Endothelial cell of umbilical vein (primary cell): ENCODE measurements at regions not wholly inside any gene's neighbourhood (a gene's known extent, or its start where the extent isn't known, plus 50 kb on each side); places are given as distances from the start of the nearest gene placed in this dataset.

ENCODE experiments used
- BruUV-seq: library from RNA; stranded (reverse); fragments of 400-500 nt; replicated peaks from 2 replicates; lab custom pipeline; 2021; lab: Mats Ljungman, UMichigan
- CTCF ChIA-PET: fragments of 300-600, 350-600 bp; sonication (Branson Sonifier 250); formaldehyde crosslinking; loops from one replicate; lab custom pipeline; 2021; ENCODE audit warnings: antibody characterized with exemption, inconsistent platforms; lab: Charles Lee
- POLR2A ChIA-PET: fragments of 300-600, 350-600 bp; sonication (Branson Sonifier 250); formaldehyde crosslinking; loops from one replicate; lab custom pipeline; 2021; ENCODE audit warnings: antibody characterized with exemption, inconsistent platforms; lab: Charles Lee
- DNase-seq: peaks from one replicate; pipeline ENCODE4 v3.0.0-alpha.2; 2011; ENCODE audit warnings: low read depth, low spot score
- FAIRE-seq: peaks from 2 replicates; lab custom pipeline; 2011; peaks lifted over from hg19 to GRCh38; lab: Jason Lieb, UNC
- H2AFZ ChIP-seq: 2 replicates; pipeline ENCODE4 v1.6.0; 2012; ENCODE audit warnings: low read depth, low read length, control low read depth, inconsistent platforms
- H3K27ac ChIP-seq: 2 replicates; pipeline ENCODE4 v1.5.1; 2011; ENCODE audit warnings: low read depth, mild to moderate bottlenecking, control low read depth, low read length, moderate library complexity; ENCODE audit not compliant: insufficient read depth
- H3K27me3 ChIP-seq, 2 experiments: 2 replicates each; pipeline versions ENCODE4 v1.6.0 to v1.6.1; 2011; ENCODE audit warnings: low read length in 2 of 2, mixed read lengths in 1 of 2; ENCODE audit not compliant: control insufficient read depth in 2 of 2, insufficient read depth in 2 of 2
- H3K36me3 ChIP-seq, 2 experiments: 2 replicates in 1 of 2; 3 replicates in 1 of 2; pipeline ENCODE4 v1.5.1; 2011; ENCODE audit warnings: low read length in 2 of 2, mild to moderate bottlenecking in 1 of 2, moderate library complexity in 1 of 2; ENCODE audit not compliant: control insufficient read depth in 2 of 2, insufficient read depth in 2 of 2; ENCODE audit errors: extremely low read depth in 1 of 2
- H3K4me1 ChIP-seq: 3 replicates; pipeline ENCODE4 v1.5.1; 2011; ENCODE audit warnings: mild to moderate bottlenecking, low read length; ENCODE audit not compliant: control insufficient read depth, insufficient read depth; ENCODE audit errors: extremely low read depth
- H3K4me2 ChIP-seq: 2 replicates; pipeline ENCODE4 v1.6.1; 2011; ENCODE audit warnings: low read length, control low read depth, mixed read lengths; ENCODE audit not compliant: insufficient read depth
- H3K4me3 ChIP-seq, 3 experiments: fragments of 200-600 bp in 1 of 3; sonication (generic), shearing (Covaris generic) in 1 of 3; replicated peaks in 1 of 3; 2 replicates each; pipeline ENCODE4 v1.5.1; 2011 to 2016; ENCODE audit warnings: control low read depth in 3 of 3, low read length in 3 of 3, mild to moderate bottlenecking in 2 of 3, inconsistent platforms in 1 of 3, low read depth in 1 of 3, moderate library complexity in 1 of 3; ENCODE audit not compliant: insufficient read depth in 1 of 3
- H3K79me2 ChIP-seq: 2 replicates; pipeline ENCODE4 v1.6.0; 2012; ENCODE audit warnings: low read length, inconsistent platforms; ENCODE audit not compliant: control insufficient read depth, insufficient read depth
- H3K9ac ChIP-seq: replicated peaks from 2 replicates; pipeline ENCODE3; 2011; ENCODE audit warnings: low read length, control low read depth; ENCODE audit not compliant: insufficient read depth; ENCODE audit errors: extremely low read depth
- H3K9me1 ChIP-seq: replicated peaks from 3 replicates; pipeline ENCODE4 v1.6.0; 2011; ENCODE audit warnings: mild to moderate bottlenecking, low read length; ENCODE audit not compliant: control insufficient read depth, insufficient read depth; ENCODE audit errors: extremely low read depth
- H3K9me3 ChIP-seq: replicated peaks from 2 replicates; pipeline ENCODE4 v1.5.1; 2012; ENCODE audit warnings: low read length, inconsistent platforms; ENCODE audit not compliant: control insufficient read depth, insufficient read depth
- H4K20me1 ChIP-seq: replicated peaks from 2 replicates; pipeline ENCODE3; 2011; ENCODE audit warnings: mild to moderate bottlenecking, low read length; ENCODE audit not compliant: control insufficient read depth, insufficient read depth; ENCODE audit errors: extremely low read depth
- CTCF ChIP-seq, 2 donors: IDR thresholded peaks; 1 replicate in 1 of 2; 2 replicates in 1 of 2; pipeline ENCODE4 v1.5.1; 2011; ENCODE audit warnings: low read length in 2 of 2, mild to moderate bottlenecking in 2 of 2, moderate library complexity in 2 of 2, control low read depth in 1 of 2, inconsistent platforms in 1 of 2, low read depth in 1 of 2; ENCODE audit not compliant: insufficient read depth in 1 of 2; ENCODE audit errors: extremely low read depth in 1 of 2
- EZH2 ChIP-seq: IDR thresholded peaks from 2 replicates; pipeline ENCODE4 v1.6.1; 2012; ENCODE audit warnings: borderline replicate concordance, low read depth, mild to moderate bottlenecking, moderate library complexity, low read length, inconsistent platforms; ENCODE audit not compliant: severe bottlenecking
- FOS ChIP-seq: IDR thresholded peaks from 2 replicates; pipeline ENCODE4 v1.6.1; 2011; ENCODE audit warnings: mild to moderate bottlenecking, low read length, moderate library complexity, borderline replicate concordance; ENCODE audit not compliant: insufficient read depth
- GATA2 ChIP-seq: IDR thresholded peaks from 2 replicates; pipeline ENCODE4 v1.7.0; 2011; ENCODE audit warnings: low read depth, mild to moderate bottlenecking, moderate library complexity, mixed read lengths, low read length; ENCODE audit not compliant: insufficient read length, insufficient read depth
- JUN ChIP-seq: IDR thresholded peaks from 2 replicates; pipeline ENCODE4 v1.6.1; 2011; ENCODE audit warnings: borderline replicate concordance, low read depth; ENCODE audit not compliant: insufficient read length, insufficient read depth
- MAX ChIP-seq: IDR thresholded peaks from 2 replicates; pipeline ENCODE4 v1.6.1; 2011; ENCODE audit not compliant: insufficient read depth, insufficient read length
- MYC ChIP-seq: IDR thresholded peaks from one replicate; pipeline ENCODE4 v1.6.1; 2011; ENCODE audit warnings: mild to moderate bottlenecking, low read depth, low read length
- POLR2A ChIP-seq: IDR thresholded peaks from 2 replicates; pipeline ENCODE4 v1.6.1; 2012; ENCODE audit warnings: low read depth, mild to moderate bottlenecking, control low read depth, low read length
- POLR2AphosphoS5 ChIP-seq: IDR thresholded peaks from 2 replicates; pipeline ENCODE4 v1.6.1; 2012; ENCODE audit warnings: low read depth, mild to moderate bottlenecking, control low read depth, low read length, moderate library complexity; ENCODE audit not compliant: insufficient read depth
- dilution Hi-C: fragments of 300-500 bp; cut with MboI; formaldehyde crosslinking; loops from one replicate; pipeline ENCODE4 v1.15.0; 2019; ENCODE audit warnings: low sequenced_read_pairs; ENCODE audit not compliant: extremely low pct_ligation_motif_present
- intact Hi-C: fragments of 100-400 bp; cut with micrococcal nuclease; formaldehyde crosslinking; loops from one replicate; pipeline ENCODE4 v1.10.0; 2022

GRCh38 chr10:91689731-91690168 is 56.9 kb upstream of the PPP1R3C start:
- POLR2A ChIA-PET: no interaction called here
- peaks cover 5 to 7% of the 10 kb centered on the region in 2 experiments for H3K27me3 ChIP-seq
- intact Hi-C loops (loop anchor here (5.0 kb wide), 1 partner anchor 197 kb away; no protein-coding TSS in a partner anchor), dilution Hi-C loops (no loop called here)
- CTCF ChIA-PET: interaction anchor here (1.4 kb wide), 1 partner anchor 137 kb away, joined by 4 read pairs; no protein-coding TSS in a partner anchor
- H3K9me1 ChIP-seq: no peaks in the 10 kb centered on the region
- no peak overlapping the region for H3K4me3 ChIP-seq
- H2AFZ ChIP-seq: no peak overlapping the region
- no peak for FAIRE-seq
- no peaks in the 10 kb centered on the region for H3K4me1 ChIP-seq
- no TSS peak for BruUV-seq
- no peak overlapping the region for H3K9ac ChIP-seq
- H4K20me1 ChIP-seq: no peaks in the 10 kb centered on the region
- H3K79me2 ChIP-seq: no peaks in the 10 kb centered on the region
- no peak overlapping the region for H3K4me2 ChIP-seq
- H3K27ac ChIP-seq: no peak overlapping the region
- TF ChIP-seq EZH2 (no peak), POLR2AphosphoS5 (no peak), FOS (no peak), POLR2A (no peak), MAX (no peak), GATA2 (no peak), JUN (no peak), MYC (no peak), CTCF (IDR thresholded peaks at IDR 0.05; ENCODE audit: extremely low read depth in 1 of 2, insufficient read depth in 1 of 2, low read depth in 1 of 2, low read length in 2 of 2) (no peak)
- no peaks in the 10 kb centered on the region for H3K36me3 ChIP-seq
- no peak for DNase-seq
- no peaks in the 10 kb centered on the region for H3K9me3 ChIP-seq
